ENCODE measurements at regions not wholly inside any gene's neighbourhood (a gene's known extent, or its start where the extent isn't known, plus 50 kb on each side); places are given as distances from the start of the nearest gene placed in this dataset.

- no peak for TF ChIP-seq CTCF (conservative IDR thresholded peaks at IDR 0.05)
- no peak for TF ChIP-seq ZFX (IDR thresholded peaks at IDR 0.05)
Measured at GRCh38 chr12:114218136-114218535, 187.8 kb downstream of the TBX5 start.
